HEK293 (cell line): ENCODE measurements at regions not wholly inside any gene's neighbourhood (a gene's known extent, or its start where the extent isn't known, plus 50 kb on each side); places are given as distances from the start of the nearest gene placed in this dataset.

ENCODE experiments used
- ZNF146 ChIP-seq: fragments of 450-650 bp; formaldehyde crosslinking; IDR thresholded peaks from 2 replicates; pipeline ENCODE4 v1.5.1; 2016; ENCODE audit warnings: missing biosample characterization, missing genetic modification characterization
- ZNF274 ChIP-seq, 2 experiments: fragments of 200-500 bp in 1 of 2; fragments of 450-650 bp in 1 of 2; sonication (Bioruptor generic) in 1 of 2; formaldehyde crosslinking in 1 of 2; IDR thresholded peaks; 2 replicates each; pipeline versions ENCODE4 v1.5.1 to v1.6.1; 2014 to 2016; ENCODE audit warnings: borderline replicate concordance in 1 of 2, inconsistent platforms in 1 of 2, low read length in 1 of 2, missing biosample characterization in 1 of 2, missing genetic modification characterization in 1 of 2
- ZNF561 ChIP-seq: fragments of 450-650 bp; IDR thresholded peaks from 2 replicates; pipeline ENCODE4 v1.5.1; 2018; ENCODE audit warnings: missing biosample characterization, missing genetic modification characterization, borderline replicate concordance
- TF ChIP-seq, protein P1 (sequence below): fragments of 450-650 bp; formaldehyde crosslinking; IDR thresholded peaks from 2 replicates; pipeline ENCODE4 v1.5.1; 2016; ENCODE audit warnings: missing biosample characterization, missing genetic modification characterization
- TF ChIP-seq, protein P2 (sequence below): fragments of 450-650 bp; formaldehyde crosslinking; IDR thresholded peaks from 2 replicates; pipeline ENCODE4 v1.5.1; 2016; ENCODE audit warnings: missing biosample characterization, missing genetic modification characterization

DNA sequence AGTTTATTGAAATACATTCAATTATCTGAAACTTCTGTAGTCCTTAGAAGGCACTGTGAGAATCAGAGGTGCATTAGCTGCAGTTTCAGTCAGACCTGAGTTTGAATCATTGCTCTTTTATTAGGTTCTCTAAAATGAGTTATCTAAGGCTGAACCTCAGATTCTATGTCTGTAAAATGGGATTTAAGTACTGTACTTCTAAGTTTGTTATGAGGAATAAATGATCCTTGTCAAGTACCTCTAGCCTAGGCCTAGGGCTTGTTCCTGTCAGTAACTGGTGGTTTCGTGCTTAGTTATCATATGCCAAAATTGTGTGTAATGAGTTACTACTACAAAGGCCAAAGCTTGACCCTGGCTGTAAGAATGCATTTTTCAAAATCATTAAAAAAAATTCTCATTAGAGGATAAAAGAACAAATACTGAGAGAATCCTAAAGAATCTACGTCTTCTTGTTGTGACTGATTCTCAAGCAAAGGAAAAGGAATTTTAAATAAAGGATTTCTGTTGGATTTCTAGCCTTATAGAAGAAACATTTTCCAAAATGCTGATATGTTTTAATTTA lies 65.8 kb downstream of the SLIT2 start:
- TF ChIP-seq, protein P1, sequence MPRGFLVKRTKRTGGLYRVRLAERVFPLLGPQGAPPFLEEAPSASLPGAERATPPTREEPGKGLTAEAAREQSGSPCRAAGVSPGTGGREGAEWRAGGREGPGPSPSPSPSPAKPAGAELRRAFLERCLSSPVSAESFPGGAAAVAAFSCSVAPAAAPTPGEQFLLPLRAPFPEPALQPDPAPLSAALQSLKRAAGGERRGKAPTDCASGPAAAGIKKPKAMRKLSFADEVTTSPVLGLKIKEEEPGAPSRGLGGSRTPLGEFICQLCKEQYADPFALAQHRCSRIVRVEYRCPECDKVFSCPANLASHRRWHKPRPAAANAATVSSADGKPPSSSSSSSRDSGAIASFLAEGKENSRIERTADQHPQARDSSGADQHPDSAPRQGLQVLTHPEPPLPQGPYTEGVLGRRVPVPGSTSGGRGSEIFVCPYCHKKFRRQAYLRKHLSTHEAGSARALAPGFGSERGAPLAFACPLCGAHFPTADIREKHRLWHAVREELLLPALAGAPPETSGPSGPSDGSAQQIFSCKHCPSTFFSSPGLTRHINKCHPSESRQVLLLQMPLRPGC = no peak
- no peak for TF ChIP-seq ZNF146 (tag by site-specific recombination)
- TF ChIP-seq, protein P2, sequence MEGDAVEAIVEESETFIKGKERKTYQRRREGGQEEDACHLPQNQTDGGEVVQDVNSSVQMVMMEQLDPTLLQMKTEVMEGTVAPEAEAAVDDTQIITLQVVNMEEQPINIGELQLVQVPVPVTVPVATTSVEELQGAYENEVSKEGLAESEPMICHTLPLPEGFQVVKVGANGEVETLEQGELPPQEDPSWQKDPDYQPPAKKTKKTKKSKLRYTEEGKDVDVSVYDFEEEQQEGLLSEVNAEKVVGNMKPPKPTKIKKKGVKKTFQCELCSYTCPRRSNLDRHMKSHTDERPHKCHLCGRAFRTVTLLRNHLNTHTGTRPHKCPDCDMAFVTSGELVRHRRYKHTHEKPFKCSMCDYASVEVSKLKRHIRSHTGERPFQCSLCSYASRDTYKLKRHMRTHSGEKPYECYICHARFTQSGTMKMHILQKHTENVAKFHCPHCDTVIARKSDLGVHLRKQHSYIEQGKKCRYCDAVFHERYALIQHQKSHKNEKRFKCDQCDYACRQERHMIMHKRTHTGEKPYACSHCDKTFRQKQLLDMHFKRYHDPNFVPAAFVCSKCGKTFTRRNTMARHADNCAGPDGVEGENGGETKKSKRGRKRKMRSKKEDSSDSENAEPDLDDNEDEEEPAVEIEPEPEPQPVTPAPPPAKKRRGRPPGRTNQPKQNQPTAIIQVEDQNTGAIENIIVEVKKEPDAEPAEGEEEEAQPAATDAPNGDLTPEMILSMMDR (tag by site-specific recombination) = no peak
- no peak for TF ChIP-seq ZNF274 (IDR thresholded peaks at IDR 0.05; ENCODE audit: low read length)
- no peak for TF ChIP-seq ZNF274 (tag by site-specific recombination; IDR thresholded peaks at IDR 0.05; ENCODE audit: borderline replicate concordance)
- TF ChIP-seq ZNF561 (tag by site-specific recombination) = no peak
